ENCODE measurements at regions not wholly inside any gene's neighbourhood (a gene's known extent, or its start where the extent isn't known, plus 50 kb on each side); places are given as distances from the start of the nearest gene placed in this dataset.

DNA sequence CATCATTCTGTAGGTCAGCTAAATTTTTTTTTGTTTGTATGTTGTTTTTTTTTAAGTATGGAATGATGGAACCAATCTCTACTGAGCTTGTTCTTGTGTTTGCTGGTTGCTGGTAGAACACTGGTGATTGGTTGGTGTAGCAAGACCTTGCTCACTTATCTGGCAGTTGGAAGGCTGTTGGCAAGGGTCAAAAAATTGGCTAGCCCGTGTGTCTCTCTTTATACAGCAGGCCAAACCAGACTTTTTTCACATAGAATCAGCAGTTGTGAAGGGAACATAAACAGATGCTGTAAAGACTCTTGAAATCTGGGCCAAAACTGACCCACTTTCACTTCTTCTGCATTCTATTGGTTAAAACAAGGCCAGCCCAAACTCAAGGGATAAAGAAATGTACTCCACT lies 2026.5 kb downstream of the LRRC4C start:
- TF ChIP-seq POLR2A (IDR thresholded peaks at IDR 0.05; ENCODE audit: borderline replicate concordance, extremely low read depth, insufficient read depth, insufficient read length), result no peak
- TF ChIP-seq ATF3 (IDR thresholded peaks at IDR 0.05), result no peak
- no peak for TF ChIP-seq EZH2phosphoT487 (IDR thresholded peaks at IDR 0.05; ENCODE audit: borderline replicate concordance)
- TF ChIP-seq CTCF (IDR thresholded peaks at IDR 0.05 in 2 of 3, conservative IDR thresholded peaks at IDR 0.05 in 1 of 3; ENCODE audit: borderline replicate concordance in 1 of 3, insufficient read depth in 1 of 3, low read depth in 2 of 3, low read length in 2 of 3), result no peak
- no peak for TF ChIP-seq CEBPB (IDR thresholded peaks at IDR 0.05; ENCODE audit: low read depth)
- TF ChIP-seq SIN3A (IDR thresholded peaks at IDR 0.05; ENCODE audit: low read depth), result no peak
- TF ChIP-seq, protein P1, sequence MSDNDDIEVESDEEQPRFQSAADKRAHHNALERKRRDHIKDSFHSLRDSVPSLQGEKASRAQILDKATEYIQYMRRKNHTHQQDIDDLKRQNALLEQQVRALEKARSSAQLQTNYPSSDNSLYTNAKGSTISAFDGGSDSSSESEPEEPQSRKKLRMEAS (IDR thresholded peaks at IDR 0.05), result no peak
- no peak for TF ChIP-seq JUND (IDR thresholded peaks at IDR 0.05)
- TF ChIP-seq, protein P2, sequence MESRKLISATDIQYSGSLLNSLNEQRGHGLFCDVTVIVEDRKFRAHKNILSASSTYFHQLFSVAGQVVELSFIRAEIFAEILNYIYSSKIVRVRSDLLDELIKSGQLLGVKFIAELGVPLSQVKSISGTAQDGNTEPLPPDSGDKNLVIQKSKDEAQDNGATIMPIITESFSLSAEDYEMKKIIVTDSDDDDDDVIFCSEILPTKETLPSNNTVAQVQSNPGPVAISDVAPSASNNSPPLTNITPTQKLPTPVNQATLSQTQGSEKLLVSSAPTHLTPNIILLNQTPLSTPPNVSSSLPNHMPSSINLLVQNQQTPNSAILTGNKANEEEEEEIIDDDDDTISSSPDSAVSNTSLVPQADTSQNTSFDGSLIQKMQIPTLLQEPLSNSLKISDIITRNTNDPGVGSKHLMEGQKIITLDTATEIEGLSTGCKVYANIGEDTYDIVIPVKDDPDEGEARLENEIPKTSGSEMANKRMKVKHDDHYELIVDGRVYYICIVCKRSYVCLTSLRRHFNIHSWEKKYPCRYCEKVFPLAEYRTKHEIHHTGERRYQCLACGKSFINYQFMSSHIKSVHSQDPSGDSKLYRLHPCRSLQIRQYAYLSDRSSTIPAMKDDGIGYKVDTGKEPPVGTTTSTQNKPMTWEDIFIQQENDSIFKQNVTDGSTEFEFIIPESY (IDR thresholded peaks at IDR 0.05; ENCODE audit: extremely low read depth, insufficient replicate concordance, low read length), result no peak
- TF ChIP-seq RAD21 (IDR thresholded peaks at IDR 0.05; ENCODE audit: low read depth), result no peak
- TF ChIP-seq EGR1 (IDR thresholded peaks at IDR 0.05; ENCODE audit: low read depth), result no peak
- no peak for TF ChIP-seq ZNF274 (IDR thresholded peaks at IDR 0.05; ENCODE audit: low read depth, low read length)
- no peak for TF ChIP-seq POLR2AphosphoS5 (IDR thresholded peaks at IDR 0.05; ENCODE audit: low read depth, low read length)
